ENCODE measurements at regions not wholly inside any gene's neighbourhood (a gene's known extent, or its start where the extent isn't known, plus 50 kb on each side); places are given as distances from the start of the nearest gene placed in this dataset.
"Not testable (repeated sequence)": the region's sequence is repeated elsewhere in the genome, so short reads cannot be mapped to it uniquely, and the experiment has no call there.

- no peak for DNase-seq (ENCODE audit: extremely low read depth in 1 of 11, low read depth in 9 of 11, low spot score in 4 of 11)
Measured at GRCh38 chr3:11716573-11717290, 73.0 kb upstream of the VGLL4 start.

DNA sequence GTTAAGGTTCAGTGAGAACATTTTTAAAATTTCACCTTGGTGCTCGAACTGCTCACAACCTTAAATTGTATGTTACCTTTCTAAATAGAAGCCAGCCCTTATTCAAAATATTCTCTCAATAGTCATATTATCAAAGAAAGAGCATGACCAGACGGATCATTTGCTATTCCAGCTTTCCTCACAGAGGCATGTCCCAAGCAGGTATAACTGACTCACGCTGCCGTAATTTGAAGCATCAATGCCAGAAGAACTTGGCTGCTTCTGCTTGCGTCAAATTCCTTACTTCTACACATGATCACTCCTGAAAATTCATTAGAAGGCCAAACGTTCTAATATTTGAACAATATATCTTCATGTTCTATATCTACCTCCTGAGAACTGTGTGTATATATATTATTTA, 69.5 kb upstream of the VGLL4 start:
- no peak for DNase-seq (ENCODE audit: extremely low read depth in 1 of 11, low read depth in 9 of 11, low spot score in 4 of 11)

DNA sequence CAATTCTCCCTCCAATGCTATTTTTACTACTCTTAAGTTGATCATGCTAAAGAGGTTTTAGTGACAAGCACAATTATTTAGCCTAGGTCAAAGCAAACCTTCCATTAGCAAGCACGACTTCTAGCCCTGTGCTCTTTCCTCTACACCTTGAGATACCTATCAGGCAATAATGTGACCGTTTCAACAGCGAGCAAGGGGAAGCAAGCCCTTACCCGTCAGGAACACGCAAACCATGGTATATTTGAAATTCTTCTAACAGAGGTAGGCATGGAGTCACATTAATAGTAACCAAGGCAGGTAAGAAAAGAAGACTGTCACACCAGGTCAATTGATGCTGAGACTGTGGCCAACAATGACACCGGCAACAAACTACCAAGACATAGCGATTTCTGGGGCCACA, 68.9 kb upstream of the VGLL4 start:
- DNase-seq (ENCODE audit: extremely low read depth in 1 of 11, low read depth in 9 of 11, low spot score in 4 of 11) = no peak

DNA sequence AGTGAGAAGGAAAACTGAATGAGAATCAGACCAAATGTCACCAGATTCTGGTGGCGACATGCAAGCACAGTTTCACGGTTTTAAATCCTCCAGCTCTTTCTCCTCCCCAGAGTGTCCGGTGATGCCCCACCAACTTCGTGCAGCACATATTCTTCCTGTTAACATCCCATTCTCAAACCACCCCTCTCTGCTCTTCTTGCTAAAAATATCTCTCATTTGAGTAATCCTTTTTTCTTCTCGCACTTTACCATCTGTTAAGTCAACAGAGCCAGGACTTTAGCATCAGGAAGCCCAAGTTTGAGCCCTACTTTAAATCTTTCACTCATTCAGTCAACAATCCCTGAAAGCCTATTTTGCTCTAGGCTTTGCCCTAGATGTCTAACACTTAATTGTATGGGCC, 68.2 kb upstream of the VGLL4 start:
- DNase-seq (ENCODE audit: extremely low read depth in 1 of 11, low read depth in 9 of 11, low spot score in 4 of 11) = no peak

DNA sequence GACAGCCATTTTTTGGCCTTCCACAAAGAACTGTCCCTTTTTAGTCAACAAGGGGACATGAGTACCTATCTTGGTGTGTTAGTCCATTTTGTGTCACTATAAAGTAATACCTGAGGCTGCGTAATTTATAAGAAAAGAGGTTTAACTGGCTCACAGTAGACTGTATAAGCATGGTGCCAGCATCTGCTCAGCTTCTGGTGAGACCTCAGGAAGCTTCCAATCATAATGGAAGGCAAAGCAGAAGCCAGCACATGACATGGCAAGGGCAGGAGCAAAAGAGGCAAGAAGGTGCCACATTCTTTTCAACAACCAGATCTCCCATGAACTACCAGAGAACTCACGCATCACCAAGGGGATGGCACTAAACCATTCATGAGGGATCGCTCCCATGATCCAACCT, 66.1 kb upstream of the VGLL4 start:
- no peak for DNase-seq (ENCODE audit: extremely low read depth in 1 of 11, low read depth in 9 of 11, low spot score in 4 of 11)

DNA sequence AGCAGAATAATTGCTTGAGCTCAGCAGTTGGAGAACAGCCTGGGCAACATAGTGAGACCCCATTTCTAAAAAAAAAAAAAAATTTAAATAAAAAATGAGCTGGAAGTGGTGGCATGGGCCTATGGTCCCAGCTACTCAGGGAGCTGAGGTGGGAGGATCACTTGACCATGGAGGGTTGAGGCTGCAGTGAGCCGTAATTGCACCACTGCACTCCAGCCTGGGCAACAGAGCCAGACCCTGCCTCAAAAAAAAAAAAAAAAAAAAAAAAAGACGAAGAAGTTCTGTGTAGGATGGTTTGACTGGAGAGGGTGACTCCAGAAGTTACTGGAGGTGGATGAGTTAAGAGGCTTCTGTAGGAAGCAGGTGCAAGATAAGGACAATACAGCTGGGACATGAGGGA, 63.4 kb upstream of the VGLL4 start:
- DNase-seq (ENCODE audit: extremely low read depth in 1 of 11, low read depth in 9 of 11, low spot score in 4 of 11) = not testable (repeated sequence)

DNA sequence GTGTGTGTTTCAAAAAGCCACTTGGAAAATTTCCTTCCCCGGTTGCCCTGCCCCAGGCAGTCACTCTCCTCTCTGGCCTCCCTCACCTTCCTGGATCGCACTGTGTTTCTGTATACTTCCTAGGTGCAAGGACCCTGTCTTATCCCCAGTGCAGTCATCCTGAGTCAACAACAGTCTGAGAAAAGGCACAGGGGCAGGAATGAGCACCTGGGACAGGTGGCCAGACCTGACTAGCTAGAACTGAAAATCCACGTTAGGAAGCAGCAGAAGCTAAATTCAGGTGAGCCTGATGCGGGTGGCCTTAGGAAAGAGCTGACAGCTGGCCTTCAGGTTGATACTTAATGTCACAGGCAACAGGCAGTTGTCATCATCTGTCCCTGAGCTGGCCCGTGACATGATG, 62.9 kb upstream of the VGLL4 start:
- no peak for DNase-seq (ENCODE audit: extremely low read depth in 1 of 11, low read depth in 9 of 11, low spot score in 4 of 11)

GRCh38 chr3:11705049-11705448, 61.3 kb upstream of the VGLL4 start:
- DNase-seq (ENCODE audit: extremely low read depth in 1 of 11, low read depth in 9 of 11, low spot score in 4 of 11) = no peak

GRCh38 chr3:11703146-11703545, 59.4 kb upstream of the VGLL4 start:
- no peak for DNase-seq (ENCODE audit: extremely low read depth in 1 of 11, low read depth in 9 of 11, low spot score in 4 of 11)

DNA sequence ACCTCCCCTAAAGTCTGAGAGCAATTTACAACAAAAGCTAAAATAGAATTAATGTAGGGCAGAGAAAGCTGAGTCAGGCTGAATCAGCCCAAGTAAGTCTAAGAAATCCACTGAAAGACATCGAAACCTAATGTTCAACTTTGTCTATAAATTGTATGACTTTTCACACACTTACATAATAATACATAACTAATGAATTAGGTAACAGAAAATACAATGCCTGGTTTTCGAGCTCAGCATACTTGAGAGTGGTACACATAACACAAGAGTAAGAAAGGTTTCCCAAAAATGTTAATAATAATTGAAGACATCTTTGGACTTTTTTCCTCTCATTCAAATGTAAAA, 55.3 kb upstream of the VGLL4 start:
- DNase-seq (ENCODE audit: extremely low read depth in 1 of 11, low read depth in 9 of 11, low spot score in 4 of 11) = no peak

GRCh38 chr3:11698326-11699082, 54.8 kb upstream of the VGLL4 start:
- no peak for DNase-seq (ENCODE audit: extremely low read depth in 1 of 11, low read depth in 9 of 11, low spot score in 4 of 11)

GRCh38 chr3:11697701-11698100, 54.0 kb upstream of the VGLL4 start:
- DNase-seq (ENCODE audit: extremely low read depth in 1 of 11, low read depth in 9 of 11, low spot score in 4 of 11) = no peak

GRCh38 chr3:11696054-11696453, 52.3 kb upstream of the VGLL4 start:
- DNase-seq (ENCODE audit: extremely low read depth in 1 of 11, low read depth in 9 of 11, low spot score in 4 of 11) = no peak

All from renal cortex interstitium (tissue), 11 donors.